GM12874 (cell line): ENCODE measurements at regions not wholly inside any gene's neighbourhood (a gene's known extent, or its start where the extent isn't known, plus 50 kb on each side); places are given as distances from the start of the nearest gene placed in this dataset.

Experiments
- TF ChIP-seq, protein P1 (sequence below): IDR thresholded peaks from 2 replicates; pipeline ENCODE4 v1.5.1; 2011; ENCODE audit warnings: low read depth, mild to moderate bottlenecking, control low read depth, low read length, moderate library complexity; ENCODE audit not compliant: insufficient read depth

DNA sequence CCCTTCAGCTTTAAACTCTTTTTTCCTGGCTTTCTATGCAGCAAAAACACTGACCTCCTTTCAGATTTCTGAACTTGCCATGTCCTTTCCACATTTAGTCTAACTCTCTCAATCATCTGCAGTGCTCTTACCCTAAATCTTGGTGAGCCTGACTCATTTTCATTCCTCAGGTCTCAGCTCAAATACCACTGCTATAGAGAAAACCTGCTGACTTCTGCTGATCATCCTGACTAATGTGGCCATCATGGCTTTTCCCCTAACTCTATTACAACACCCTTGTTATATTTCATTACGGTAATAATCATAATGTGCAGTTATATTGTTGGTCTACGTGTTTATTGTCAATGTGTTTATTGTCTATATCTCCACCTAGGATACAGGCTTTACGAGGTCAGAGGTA is 207.3 kb upstream of the OR4E1 start:
- TF ChIP-seq, protein P1, sequence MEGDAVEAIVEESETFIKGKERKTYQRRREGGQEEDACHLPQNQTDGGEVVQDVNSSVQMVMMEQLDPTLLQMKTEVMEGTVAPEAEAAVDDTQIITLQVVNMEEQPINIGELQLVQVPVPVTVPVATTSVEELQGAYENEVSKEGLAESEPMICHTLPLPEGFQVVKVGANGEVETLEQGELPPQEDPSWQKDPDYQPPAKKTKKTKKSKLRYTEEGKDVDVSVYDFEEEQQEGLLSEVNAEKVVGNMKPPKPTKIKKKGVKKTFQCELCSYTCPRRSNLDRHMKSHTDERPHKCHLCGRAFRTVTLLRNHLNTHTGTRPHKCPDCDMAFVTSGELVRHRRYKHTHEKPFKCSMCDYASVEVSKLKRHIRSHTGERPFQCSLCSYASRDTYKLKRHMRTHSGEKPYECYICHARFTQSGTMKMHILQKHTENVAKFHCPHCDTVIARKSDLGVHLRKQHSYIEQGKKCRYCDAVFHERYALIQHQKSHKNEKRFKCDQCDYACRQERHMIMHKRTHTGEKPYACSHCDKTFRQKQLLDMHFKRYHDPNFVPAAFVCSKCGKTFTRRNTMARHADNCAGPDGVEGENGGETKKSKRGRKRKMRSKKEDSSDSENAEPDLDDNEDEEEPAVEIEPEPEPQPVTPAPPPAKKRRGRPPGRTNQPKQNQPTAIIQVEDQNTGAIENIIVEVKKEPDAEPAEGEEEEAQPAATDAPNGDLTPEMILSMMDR, result no peak

DNA sequence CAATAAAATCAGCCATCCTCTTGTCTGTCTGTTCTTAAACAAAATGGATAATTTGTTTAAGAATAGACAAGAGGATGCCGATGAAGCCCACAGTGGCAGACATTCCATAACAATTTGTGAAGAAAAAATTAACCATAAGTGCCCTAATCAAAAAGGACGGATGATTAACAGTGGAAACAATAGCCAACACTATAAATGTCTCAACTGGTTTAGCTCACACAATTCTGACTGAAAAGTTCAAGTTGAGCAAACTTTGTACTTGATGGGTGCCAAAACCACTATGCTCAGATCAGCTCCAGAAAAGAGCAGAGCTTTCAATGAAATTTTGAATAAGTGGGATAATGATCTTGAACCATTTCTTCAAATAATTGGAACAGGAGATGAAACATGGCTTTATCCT is 202.2 kb upstream of the OR4E1 start:
- TF ChIP-seq, protein P1, result no peak

DNA sequence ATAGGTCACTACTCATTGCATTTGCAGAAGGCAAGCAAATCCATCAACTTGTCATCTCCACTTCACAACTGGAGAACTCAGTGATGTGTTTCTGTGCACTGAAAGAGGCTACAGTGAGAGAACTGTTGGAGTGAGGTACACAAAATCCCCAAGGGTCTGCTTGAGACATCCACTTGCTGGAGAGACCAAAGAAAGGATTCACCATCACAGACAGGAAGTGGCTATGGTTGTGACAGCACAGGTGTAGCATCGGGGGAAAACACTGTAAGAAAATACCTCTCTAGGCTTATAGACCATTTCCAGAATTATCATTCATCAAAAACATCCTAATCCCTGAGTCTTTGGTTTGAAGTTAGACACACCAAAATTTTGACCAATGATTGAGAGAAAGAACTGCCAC is 201.3 kb upstream of the OR4E1 start:
- TF ChIP-seq, protein P1, result no peak

DNA sequence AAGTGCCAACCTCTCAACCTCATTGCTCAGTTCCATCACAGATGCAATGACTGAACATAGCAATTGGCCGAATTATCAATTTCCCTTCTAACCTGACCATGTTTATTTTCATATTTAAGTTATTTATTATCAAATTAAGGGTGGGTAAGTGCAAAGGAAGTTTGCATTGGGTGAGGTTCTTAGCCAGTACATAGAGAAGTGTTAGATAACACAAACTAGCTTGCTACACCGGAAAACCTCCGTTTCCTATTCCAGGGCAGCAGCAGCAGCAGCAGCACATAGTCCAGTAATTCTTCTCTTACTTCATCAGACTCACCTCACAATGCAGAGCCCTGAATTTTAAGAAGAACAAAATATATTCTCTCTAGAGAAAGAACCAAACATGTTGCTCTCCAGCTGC is 200.5 kb upstream of the OR4E1 start:
- TF ChIP-seq, protein P1, result no peak

DNA sequence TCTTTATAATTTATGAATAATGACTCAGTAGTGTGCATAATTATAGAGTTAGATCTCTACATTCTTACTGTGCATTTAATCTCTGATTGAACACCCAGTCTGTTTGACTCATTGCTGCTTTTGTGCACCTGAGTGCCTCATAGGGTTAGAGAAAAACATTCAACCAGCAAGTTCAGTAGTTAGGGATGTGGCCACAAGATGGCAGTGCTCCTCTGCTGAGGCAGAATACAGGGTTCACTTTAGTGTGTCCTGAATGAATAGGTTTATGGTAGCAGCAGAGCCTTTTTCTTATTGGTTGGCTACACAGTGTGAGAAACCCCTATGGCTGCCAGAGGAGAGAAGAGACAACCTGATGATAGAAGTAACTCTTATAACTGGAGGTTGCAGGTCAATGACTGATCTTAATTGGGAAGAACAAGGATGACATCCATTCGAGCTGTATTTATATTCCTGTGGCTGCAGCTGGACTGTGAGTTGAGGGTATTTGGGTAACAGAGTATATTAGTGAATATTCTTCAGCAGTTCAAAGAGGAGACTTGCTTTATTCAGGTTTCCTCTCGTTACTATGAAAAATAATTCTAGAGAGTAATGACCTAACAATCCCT is 194.9 kb upstream of the OR4E1 start:
- TF ChIP-seq, protein P1, result peak; percentile 83

DNA sequence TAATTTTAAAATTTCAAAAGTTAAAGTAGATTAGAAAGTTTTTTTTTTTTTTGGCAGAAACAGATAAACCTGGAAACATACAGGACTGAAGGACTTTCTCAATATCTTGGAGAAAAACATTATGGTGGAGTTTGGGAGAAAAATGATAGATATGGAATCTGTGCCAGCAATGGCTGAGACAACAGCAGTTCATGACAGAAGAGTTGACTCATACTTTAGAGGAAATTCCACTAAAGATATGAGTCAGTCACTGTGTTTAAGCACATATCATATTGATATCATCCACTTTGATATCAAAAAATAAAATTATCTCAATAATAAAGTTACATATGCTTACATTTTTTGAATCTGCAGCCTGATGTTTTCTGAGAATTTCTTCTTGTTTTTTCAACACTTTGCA is 193.9 kb upstream of the OR4E1 start:
- TF ChIP-seq, protein P1, result no peak

DNA sequence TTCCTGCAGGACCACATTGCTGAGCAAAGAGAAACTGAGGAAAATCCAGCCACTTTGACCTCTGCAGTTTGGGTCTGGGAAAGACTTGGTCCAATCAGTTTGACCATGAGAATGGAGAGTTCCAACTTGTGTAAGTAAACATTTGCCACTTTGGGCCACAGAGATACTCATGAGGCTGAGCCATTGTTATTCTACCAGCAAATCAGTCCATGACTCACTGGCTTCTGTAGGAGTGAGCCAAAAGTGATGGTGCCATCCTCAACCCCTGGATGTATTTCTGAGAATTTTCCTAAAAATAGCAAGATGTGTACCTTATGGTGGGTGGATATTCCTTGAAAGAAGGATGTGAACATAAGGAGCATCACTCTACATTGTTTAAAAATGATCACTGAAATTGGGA is 192.9 kb upstream of the OR4E1 start:
- TF ChIP-seq, protein P1, result no peak
